Stimulated activated CD4-positive, alpha-beta T cell treated with anti-CD3 and anti-CD28 coated beads, Interleukin-4, amount 100 ng/mL, for 24 hours (primary cell): ENCODE measurements at regions not wholly inside any gene's neighbourhood (a gene's known extent, or its start where the extent isn't known, plus 50 kb on each side); places are given as distances from the start of the nearest gene placed in this dataset.

Experiments
- DNase-seq: peaks from one replicate; pipeline ENCODE4 v3.0.0-alpha.2; 2020

DNA sequence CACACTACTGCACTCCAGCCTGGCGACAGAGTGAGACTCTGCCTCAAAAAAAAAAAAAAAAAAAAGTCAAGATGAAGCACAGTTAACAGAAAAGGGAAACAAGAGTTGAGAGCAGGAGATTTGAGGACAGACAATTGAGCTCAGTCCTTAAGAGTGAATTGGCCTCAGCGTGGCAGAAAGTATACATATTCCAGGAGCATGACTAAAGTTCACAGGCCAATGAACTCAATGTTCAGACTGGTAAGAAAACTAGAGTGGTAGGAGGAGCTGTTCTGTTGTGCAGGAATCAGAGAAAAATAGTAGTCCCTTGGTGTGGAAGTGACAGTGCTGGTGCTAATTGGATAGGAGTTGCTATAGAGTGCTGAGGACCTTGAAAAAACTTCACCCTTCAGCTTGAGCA lies 60.0 kb downstream of the NRN1 start:
- no peak for DNase-seq

DNA sequence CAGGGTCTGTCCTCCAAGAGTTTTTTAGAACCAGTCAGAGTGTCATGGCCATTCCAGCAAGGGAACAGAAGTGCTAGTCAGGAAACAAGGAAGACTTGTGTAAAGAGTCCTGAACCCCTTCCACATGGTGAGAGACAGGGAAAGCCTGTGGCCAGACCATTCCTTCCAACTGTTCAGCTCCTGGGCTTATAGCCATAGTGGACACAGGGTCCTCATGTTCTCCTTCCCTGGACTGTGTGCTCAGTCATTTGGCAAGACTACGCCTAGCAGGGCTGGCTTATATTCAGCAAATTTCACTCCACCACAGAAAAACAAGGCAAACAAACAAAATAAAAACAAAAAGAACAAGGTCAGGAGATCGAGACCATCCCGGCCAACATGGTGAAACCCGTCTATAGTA lies 60.5 kb downstream of the NRN1 start:
- DNase-seq, result no peak

DNA sequence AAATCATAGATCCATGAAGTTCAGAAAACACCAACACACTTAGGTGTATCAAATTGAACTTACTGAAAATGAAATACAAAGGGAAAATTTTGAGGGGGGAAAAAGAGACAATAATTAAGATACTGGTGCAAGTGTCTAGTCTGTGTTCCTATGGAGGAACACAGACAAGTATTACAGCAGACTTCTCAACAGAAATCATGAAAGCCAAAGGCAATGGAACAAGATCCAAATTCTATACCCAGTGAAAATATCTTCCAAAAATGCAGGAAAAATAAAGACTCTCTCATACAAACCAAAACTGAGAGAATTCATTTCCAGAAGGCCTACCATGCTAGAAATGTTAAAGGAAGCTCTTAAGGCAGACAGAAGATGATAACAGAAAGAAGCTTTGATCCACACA lies 63.1 kb downstream of the NRN1 start:
- no peak for DNase-seq

DNA sequence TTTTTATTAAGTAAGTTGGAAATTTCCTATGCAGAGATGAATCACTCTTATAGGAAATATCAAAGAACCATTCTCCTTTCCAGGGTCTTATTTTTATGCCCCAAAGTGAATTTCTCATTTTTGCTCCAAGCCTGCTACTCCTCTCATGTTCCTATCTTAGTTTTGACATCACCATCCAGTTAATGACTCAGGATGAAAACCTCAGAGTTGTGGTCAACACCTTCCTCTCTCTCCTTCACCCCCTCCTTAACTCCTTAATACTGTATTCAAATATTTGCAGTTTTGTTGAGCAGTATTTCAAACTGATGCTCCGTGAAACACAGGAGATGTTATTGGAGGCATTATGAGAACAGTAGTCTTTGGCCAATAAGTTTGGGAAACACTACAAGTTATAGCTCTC lies 64.1 kb downstream of the NRN1 start:
- no peak for DNase-seq

DNA sequence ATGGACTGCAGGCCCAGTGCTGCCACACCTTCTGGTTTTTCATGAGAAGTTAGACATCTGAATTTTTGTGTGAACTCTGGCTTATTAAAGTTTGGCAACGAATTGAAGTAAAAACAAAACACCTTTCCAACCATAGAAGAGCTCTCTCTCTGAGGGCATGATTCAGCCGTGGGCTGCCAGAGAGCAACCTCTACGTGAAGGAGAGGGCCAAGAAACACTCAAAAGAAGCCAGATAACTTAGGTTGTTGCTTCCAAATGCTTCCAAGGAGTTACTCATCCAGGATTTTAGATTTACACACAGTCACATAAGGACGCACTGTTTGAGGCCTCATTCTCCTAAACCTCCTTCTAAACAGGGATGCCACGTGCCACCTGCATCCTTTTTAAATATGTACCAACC lies 65.5 kb downstream of the NRN1 start:
- no peak for DNase-seq

DNA sequence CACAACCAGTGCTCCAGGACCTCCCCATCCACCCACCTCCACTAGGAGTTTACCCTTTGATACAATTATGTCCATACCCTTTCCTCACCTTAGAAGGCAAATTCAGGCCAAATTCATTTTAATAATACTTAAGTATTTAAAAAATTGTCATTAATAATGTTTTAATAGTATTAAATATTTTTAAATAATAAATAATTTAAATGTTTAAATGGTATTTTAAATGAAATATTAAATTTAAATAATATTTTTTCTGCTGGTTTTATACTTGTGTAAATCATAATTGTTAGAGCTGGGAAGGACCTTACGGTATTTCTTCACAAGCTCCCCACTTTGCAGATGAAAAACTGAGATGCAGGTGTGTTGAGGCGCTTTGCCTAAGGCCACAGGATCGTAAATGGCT lies 67.8 kb downstream of the NRN1 start:
- DNase-seq, result no peak

DNA sequence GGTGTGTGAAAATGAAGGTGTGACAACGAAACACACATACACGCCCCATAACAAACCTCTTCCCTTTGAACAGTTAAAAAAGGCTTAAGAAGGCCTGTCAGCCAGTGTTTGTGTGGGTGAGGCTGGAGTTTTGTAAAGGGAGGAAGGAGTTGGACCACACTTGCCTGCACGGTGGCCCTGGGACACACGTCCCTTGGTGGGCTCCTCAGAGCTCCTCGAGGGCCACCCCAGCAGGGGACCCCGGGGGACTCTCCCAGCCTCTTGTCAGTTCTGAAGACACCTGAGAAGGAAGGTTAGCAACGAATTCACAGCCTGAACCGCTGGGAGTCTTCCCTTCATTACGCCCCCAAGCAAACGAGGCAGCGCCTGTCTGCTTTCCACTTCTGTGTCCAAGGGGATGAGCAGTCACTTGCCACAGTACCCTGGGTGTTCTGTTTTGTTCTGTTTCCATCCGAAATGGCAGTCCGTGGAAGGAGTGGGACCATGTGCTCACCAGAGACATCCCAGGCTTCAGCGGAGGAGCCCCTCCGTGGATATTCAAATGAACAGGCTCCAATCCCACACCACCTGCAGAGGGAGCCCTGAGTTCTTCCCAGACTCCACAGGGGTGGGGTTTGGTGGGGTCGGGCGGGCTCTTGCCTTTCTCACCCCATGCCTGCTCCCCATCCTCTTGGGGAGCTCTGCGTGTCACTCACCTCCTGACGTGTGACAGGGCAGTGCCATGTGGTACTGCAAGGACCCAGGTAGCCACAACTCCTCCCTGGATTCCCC lies 68.6 kb downstream of the NRN1 start:
- no peak for DNase-seq

DNA sequence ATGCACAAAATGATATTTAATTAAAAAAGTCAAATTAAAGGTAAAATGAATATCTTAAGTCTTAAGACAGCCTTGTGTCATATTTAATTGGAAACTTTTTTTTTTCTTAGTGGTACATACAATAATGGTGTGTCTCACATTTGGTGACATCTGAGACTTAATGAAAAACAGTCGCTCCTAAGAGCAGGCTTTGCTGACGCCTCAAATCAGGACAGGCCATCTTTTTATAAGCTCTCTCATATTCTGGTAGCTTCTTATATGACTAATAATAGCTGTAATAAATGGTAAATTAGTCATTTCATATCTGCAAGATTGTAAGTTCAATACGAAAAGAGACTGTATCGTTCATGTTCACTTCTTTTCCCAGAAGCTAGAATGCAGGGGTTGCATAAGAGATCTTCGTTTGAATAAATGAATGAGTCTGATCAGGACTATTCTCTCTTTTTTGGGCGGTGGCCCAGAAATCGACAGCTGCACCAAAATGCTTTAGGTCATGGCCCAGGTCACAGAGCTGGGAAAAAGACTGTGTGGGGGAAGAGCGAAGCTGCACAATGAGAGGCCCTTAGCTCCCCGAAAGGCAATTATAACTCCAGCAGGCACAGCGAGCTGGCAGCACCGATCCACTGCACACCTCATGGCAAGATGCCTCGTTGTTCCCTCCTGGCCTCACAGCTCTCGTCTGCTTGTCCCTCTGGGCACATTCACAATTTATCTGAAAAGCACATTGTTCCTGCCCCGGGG lies 69.4 kb downstream of the NRN1 start:
- no peak for DNase-seq

DNA sequence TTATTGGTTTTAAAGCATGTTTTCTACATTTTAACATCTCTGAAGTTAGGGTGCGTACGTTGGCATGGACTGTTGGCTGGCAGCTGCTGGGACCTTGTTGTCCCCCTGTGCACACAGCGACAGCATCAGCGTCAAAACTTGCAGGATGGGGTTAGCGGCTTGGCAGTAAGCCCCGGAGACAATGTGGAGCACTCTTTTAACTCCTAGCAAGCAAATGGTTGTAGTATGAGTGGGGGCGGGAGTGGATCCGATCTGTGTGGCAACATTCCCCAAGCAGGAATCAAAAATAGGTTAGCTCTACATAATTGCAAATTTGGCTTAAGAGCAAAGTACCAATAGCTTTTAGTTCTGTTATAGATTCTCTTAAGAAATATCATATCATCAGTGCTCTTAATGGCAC lies 70.1 kb downstream of the NRN1 start:
- DNase-seq, result no peak

DNA sequence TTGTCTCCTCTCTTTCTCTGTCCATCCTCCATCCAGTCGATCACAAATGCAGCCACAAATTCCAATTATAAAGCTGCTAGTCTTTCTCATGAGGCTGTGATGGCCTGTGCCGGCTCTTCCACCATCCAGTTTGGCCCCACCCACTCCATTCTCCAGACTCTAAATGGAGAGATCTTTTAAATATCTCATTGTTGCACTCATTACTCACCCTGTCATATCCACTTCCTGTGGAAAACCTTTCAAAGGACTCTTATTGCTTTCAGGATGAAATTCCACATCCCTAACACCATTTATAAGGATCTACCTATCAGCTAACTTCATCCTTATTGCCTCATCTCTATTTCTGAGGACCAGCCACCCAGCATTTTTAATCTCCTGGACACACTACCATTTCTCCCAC lies 70.6 kb downstream of the NRN1 start:
- no peak for DNase-seq

DNA sequence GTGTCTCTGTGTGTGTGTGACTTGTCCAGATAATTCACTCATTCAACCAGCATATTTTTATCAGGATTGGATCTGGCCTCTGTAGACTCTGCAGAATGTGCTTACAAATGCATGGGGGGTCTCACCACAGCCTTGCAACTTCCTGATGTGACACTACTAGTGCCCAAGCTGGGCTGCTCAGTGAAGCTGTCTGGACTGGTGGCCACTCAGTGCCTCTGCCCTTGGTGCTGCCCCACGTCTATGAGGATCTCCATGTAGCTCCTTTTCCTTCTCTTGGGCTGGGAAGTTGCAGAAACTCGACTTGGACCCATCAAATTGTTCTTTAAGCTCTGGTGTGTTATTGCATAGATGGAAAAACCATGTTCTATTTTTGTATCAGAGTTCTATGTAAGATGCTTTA lies 75.8 kb downstream of the NRN1 start:
- no peak for DNase-seq

DNA sequence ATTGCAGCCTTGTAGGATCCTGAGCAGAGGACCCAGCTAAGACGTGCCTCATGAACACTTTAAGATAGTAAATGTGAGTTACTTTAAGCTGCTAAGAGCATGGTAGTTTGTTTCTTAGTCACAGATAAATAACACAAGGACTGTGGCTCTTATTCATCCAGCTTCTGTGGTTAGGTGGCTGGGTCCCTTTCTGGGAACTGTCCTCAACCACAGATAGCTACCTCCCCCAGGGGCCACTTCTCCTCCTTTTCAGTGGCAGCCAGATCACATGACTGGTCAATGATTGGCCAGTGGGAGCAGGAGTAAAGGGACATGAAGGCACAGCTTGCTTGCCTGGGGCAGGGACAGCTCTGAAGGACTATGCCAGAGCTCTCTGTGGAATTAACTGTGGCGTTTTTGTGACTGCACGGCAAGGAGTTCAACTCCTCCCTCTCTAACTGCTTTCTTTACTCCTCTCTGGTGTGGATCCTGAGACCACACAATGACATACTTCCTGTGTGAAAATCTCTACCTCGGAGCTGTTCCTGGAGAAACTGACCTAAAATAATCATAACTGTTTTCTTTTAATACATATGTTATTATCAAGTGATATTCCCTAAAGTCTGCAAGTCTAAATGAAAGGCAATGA lies 76.5 kb downstream of the NRN1 start:
- DNase-seq, result no peak

DNA sequence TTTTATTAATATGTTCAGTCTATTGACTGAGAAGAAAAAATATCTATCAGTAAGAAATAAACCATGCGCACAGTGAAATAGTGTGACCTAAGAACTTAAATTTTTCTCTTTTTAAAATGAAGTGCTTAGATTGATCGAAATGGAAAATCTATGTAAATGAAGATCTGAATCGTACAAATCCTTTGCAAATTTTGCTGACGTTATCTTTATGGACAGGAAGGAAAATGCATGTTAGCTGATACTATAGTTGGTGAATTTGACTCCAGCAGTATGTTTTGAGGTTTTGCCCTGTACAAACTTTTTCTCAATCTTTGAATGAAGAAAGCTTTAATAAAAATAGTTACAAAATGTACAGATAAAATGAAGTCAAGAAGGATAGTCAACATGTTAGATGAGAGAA lies 82.9 kb downstream of the NRN1 start:
- DNase-seq, result no peak

DNA sequence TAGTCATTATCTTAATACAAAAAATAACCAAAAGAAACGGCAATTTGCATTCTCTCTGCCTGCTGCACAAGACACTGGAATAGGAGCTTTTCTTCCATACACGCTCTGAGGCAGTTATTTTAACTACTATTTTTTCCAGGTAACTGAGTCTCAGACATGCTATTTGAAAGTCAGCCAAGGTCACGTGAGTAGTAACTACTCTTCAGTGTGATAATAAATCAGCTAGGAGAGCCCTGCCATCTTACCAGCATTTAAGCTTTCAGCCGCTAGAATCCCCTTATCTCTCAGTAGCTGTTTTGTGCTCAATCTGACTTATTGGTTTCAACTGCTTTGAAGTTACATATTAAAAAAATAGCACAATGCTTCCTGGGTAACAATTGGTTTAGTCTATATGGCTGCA lies 84.5 kb downstream of the NRN1 start:
- DNase-seq, result no peak

DNA sequence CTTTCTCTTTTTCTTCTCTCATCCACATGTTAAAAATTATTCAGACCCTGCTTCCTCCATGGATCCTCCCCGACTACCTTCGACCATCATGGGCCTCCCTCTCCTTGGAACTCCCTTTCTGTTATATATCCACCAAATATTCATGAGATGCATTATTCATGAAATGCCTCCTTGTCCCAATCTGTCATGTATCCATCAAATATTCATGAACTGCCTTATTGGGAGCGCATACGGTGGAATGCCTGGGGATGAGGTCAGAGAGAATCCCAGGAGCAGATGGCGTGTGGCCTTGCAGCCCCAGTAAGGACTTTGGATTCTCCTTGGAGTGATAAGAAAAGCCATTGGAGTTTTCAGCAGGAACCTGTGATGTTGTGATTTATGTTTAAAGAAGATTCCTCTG lies 97.0 kb downstream of the NRN1 start:
- no peak for DNase-seq

DNA sequence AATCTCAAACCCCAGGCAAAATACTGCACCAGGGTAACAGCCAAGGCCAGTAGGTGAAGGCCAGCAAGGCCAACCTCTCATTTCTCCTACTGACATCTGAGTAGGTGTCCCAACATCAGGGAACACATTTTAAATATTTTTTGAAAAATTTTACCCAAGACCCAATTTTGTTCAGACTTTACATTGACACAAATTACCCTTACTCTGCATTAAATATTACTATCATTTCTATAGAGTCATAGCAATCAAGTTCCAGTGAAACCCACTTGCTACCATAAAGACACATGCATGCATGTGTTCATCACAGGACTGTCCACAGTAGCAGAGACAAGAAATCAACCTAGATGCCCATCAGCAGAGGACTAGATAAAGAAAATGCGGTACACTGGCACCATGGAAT lies 99.9 kb downstream of the NRN1 start:
- no peak for DNase-seq

DNA sequence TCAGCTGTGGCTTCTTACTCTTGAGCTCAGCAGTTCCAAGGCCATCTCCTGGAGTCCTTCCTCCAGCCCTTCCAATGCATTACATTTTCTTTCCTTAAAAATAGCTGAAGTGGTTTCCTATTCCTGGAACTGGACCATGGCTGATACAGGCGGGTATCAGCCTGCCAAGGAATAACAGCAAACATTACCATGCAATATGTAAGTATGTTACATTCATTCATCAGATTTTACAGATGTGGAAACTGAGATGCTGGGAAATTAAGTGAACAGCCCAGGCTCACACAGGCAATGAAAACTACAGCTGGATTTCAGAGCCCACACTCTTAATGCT lies 100.4 kb downstream of the NRN1 start:
- DNase-seq, result no peak

DNA sequence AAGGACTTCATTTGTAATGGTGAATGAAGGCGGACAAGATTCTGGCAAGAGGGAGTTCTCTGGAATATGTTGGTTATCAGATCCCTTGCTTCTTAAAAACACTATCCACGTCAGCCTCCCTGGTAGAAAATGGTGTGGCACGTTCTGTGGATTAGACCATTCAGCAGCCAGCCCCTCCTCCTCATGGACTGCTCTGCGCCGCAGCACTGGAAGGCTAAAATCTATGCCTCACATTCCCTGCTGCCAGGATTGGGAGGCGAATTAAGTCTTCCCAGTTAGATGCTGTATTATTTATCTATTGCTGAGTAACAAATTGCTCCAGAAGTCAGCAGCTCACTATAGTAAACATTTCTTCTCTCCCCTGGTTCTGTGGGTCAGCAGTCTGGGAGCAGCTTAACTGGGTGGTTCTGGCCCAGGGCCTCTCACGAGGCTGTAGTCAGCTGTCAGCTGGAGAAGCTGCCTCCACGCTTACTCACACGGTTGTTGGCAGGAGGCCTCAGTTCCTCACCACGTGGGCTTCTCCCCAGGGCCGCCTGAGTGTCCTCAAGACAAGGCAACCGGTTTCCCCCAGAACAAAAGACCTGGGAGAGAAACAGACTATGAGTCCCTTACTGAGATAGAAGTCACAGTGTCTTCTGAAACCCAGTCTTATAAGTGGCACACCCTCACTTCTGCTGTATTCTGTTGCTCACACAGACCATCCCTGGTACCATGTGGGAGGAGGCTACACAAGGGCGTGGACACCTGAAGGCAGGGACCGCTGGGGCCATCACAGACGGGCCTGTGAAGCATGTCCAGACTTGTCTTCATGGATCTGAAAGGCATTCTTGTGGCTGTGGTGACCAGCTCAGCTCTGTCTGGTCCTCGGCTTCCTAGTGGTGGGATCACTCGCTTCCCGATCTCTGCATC lies 101.0 kb downstream of the NRN1 start:
- no peak for DNase-seq

DNA sequence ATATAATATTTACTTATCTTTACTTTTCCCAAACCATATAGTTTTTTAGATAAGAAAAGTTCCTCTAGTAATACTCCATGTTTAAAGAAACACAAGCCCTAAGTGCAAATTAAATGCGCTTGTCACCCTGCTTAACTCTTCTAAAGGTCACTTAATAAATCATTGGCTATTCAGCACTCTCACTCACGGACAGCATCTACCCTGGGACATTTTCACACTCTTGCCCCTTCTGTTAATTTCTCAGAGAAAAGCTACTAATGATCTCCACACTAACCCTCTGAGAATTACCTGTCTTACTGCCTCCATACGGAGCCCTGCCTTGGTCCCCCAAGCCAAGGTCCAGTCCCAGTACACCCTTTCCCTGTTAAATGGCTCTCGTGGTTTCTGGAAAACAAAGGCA lies 102.2 kb downstream of the NRN1 start:
- DNase-seq, result no peak

DNA sequence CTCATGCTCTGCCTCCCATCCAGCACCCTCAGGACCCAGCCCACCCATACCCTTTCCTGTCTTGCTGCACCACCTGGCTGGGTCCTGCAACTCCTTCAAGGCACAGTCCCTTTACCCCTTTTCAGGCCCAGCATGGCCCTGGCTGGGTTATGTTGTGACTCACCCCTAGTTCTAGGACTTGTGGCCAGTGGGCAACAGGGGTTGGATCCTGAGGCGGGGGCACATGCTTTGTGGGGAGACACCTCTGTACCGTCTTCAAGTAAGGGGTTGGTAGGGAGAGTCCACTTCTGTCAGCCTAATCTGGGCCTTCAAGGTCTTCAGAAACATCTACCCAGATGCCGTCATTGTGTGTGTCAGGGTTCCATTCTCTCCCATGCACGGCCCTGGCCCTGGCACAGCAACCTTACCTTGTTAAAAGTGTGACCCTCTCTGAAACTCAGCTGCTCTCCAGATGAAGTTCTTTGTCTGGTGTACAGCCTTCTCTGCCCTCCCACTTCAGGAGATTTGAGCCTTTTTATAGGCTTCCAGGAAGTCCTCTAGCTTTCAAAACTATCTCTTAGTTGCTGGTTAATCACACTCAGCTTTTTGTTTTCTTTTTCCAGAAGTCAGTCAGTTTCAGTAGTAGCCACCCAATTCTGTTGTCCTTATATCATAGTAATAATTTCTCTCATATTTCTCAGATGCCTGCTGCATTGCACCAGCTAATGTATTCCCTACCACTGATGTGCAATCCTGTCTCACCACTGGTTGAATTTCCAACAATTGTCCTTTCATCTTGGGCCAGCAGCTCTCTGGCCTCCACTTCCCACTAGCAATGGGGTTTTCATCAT lies 107.3 kb downstream of the NRN1 start:
- no peak for DNase-seq

DNA sequence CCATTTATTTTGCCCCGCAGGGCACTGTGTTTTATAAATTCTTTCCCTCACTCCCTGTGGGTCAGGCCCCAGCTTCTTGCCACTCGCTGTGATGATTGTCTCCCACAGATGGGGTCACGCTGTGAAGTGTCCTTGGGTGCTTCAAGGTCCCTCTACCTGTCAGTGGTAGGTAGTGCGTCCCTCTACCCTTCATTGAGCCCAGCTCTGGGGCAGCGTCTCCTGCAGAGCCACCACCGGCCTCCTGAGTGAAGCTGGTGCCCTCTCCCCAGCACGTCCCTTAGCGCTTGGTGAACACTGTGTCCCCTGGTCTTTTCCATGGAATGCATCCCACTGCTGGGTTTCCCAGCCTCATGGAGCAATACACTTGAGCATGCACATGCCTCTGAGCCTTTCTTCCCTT lies 108.2 kb downstream of the NRN1 start:
- no peak for DNase-seq

DNA sequence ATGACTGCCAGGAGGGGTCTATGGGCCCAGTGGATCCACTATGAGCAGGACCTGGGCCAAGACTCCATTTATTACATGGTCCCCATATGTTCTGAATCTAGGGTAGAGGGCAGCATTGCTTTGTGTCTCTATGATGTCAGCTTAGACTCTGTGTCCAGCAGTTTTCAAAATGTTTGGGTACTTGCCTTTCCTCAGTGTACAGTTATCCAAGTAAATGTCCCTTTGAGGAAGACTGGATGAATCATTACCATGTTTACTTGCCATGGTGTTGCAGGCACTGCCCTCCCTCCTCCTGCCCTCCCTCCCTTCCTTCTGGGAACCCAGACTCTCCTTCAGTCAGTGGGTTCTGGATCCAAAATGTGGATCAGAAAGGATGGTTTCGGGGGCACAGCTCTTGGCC lies 108.6 kb downstream of the NRN1 start:
- DNase-seq, result no peak
